H1 (cell line): ENCODE measurements at regions not wholly inside any gene's neighbourhood (a gene's known extent, or its start where the extent isn't known, plus 50 kb on each side); places are given as distances from the start of the nearest gene placed in this dataset.

Experiments used
- SAP30 ChIP-seq: fragments of 300-600 bp; sonication (generic); IDR thresholded peaks from 2 replicates; pipeline ENCODE4 v1.7.1; 2012; ENCODE audit warnings: low read length, moderate library complexity, mild to moderate bottlenecking, inconsistent platforms; ENCODE audit not compliant: insufficient read depth, insufficient replicate concordance

- no peak for TF ChIP-seq SAP30
Measured at GRCh38 chr5:51452562-51452961, 69.3 kb downstream of the ISL1 start (continued).
